K562 (cell line): ENCODE measurements at regions not wholly inside any gene's neighbourhood (a gene's known extent, or its start where the extent isn't known, plus 50 kb on each side); places are given as distances from the start of the nearest gene placed in this dataset.

ENCODE experiments used
- ATAC-seq: fragments of 200-7000 bp; cut with Tn5 transposase; 3 replicates; pipeline ENCODE4 v1.9.1; 2020; ENCODE audit warnings: moderate library complexity
- BruUV-seq: library from RNA; stranded (reverse); fragments of 400-500 nt; replicated peaks from 2 replicates; lab custom pipeline; 2021; lab: Mats Ljungman, UMichigan
- CTCF ChIA-PET: fragments of 300-600 bp; formaldehyde crosslinking; extraction: SDS; loops from one replicate; lab custom pipeline; 2021; ENCODE audit warnings: low intra/inter-chr PET ratio; lab: Yijun Ruan, JAX
- POLR2A ChIA-PET: fragments of 300-600, 350-650 bp; sonication (Branson Sonifier 250); formaldehyde crosslinking; extraction: SDS; loops from one replicate; lab custom pipeline; 2021; ENCODE audit warnings: antibody characterized with exemption, inconsistent platforms; lab: Yijun Ruan, JAX
- DNase-seq, 4 experiments: peaks; one replicate each; pipeline versions ENCODE4 v3.0.0 to v3.0.0-alpha.2; 2011 to 2018; ENCODE audit warnings: low spot score in 3 of 4, mixed read lengths in 3 of 4; ENCODE audit errors: extremely low read depth in 1 of 4
- FAIRE-seq: peaks from 2 replicates; lab custom pipeline; 2011; peaks lifted over from hg19 to GRCh38; lab: Jason Lieb, UNC
- H2AFZ ChIP-seq: 2 replicates; pipeline ENCODE4 v1.6.0; 2011; ENCODE audit warnings: low read depth, low read length, control low read depth, inconsistent platforms
- H3K27ac ChIP-seq: fragments of 200-600 bp; 3 replicates; pipeline ENCODE4 v1.8.0; 2011; ENCODE audit warnings: low read depth, mild to moderate bottlenecking, control low read depth, inconsistent platforms, low read length, moderate library complexity, mixed read lengths; ENCODE audit errors: extremely low read depth
- H3K27me3 ChIP-seq, 2 experiments: fragments of 300-600 bp in 1 of 2; 2 replicates in 1 of 2; 3 replicates in 1 of 2; pipeline versions ENCODE4 v1.6.0 to v1.8.0; 2011; ENCODE audit warnings: inconsistent platforms in 2 of 2, low read length in 2 of 2, mild to moderate bottlenecking in 1 of 2, mixed read lengths in 1 of 2, moderate library complexity in 1 of 2; ENCODE audit not compliant: control insufficient read depth in 2 of 2, insufficient read depth in 2 of 2
- H3K36me3 ChIP-seq: fragments of 300-600 bp; 3 replicates; pipeline ENCODE4 v1.8.0; 2011; ENCODE audit warnings: mild to moderate bottlenecking, low read length, inconsistent platforms; ENCODE audit not compliant: control insufficient read depth, insufficient read depth
- H3K4me1 ChIP-seq, 2 experiments: fragments of 200-600 bp in 1 of 2; replicated peaks in 1 of 2; 2 replicates in 1 of 2; 3 replicates in 1 of 2; pipeline versions ENCODE4 v1.5.1 to v1.8.0; 2011; ENCODE audit warnings: inconsistent platforms in 2 of 2, low read length in 2 of 2, mild to moderate bottlenecking in 1 of 2, mixed read lengths in 1 of 2, moderate library complexity in 1 of 2; ENCODE audit not compliant: control insufficient read depth in 2 of 2, insufficient read depth in 2 of 2
- H3K4me2 ChIP-seq: 2 replicates; pipeline ENCODE4 v1.6.1; 2011; ENCODE audit warnings: low read length, control low read depth, inconsistent platforms, mixed read lengths; ENCODE audit not compliant: insufficient read depth
- H3K4me3 ChIP-seq: fragments of 200-600 bp; sonication (generic), shearing (Covaris generic); 2 replicates; pipeline ENCODE4 v1.5.1; 2016; ENCODE audit warnings: control low read depth, inconsistent platforms
- H3K79me2 ChIP-seq: fragments of 200-600 bp; 3 replicates; pipeline ENCODE4 v1.8.0; 2011; ENCODE audit warnings: low read length, inconsistent platforms; ENCODE audit not compliant: control insufficient read depth, insufficient read depth
- H3K9ac ChIP-seq, 2 experiments: 2 replicates each; pipeline versions ENCODE4 v1.6.0 to v1.6.1; 2011; ENCODE audit warnings: low read depth in 2 of 2, low read length in 2 of 2, control low read depth in 1 of 2, inconsistent platforms in 1 of 2, mild to moderate bottlenecking in 1 of 2, mixed read lengths in 1 of 2; ENCODE audit not compliant: insufficient read depth in 1 of 2
- H3K9me1 ChIP-seq: one replicate; pipeline ENCODE4 v1.6.0; 2011; ENCODE audit warnings: inconsistent platforms, mild to moderate bottlenecking, low read length, moderate library complexity; ENCODE audit not compliant: control insufficient read depth, insufficient read depth
- H3K9me3 ChIP-seq: replicated peaks from 2 replicates; pipeline ENCODE4 v1.5.1; 2011; ENCODE audit warnings: low read depth, low read length, inconsistent platforms; ENCODE audit not compliant: control insufficient read depth, insufficient read depth
- H4K20me1 ChIP-seq: replicated peaks from 2 replicates; pipeline ENCODE4 v1.6.1; 2011; ENCODE audit warnings: low read length, inconsistent platforms, mixed read lengths; ENCODE audit not compliant: control insufficient read depth, insufficient read depth
- BMI1 ChIP-seq: fragments of 150-350 bp; IDR thresholded peaks from 2 replicates; pipeline ENCODE4 v1.6.1; 2014; ENCODE audit warnings: low read length
- CHD2 ChIP-seq: IDR thresholded peaks from 2 replicates; pipeline ENCODE4 v1.6.1; 2011; ENCODE audit warnings: low read depth, low read length
- CXXC5 ChIP-seq: fragments of 250-450 bp; sonication (Bioruptor Pico); IDR thresholded peaks from 2 replicates; pipeline ENCODE4 v1.8.0; 2022; ENCODE audit warnings: inconsistent platforms, mild to moderate bottlenecking, moderate library complexity
- E2F8 ChIP-seq: fragments of 450-650 bp; IDR thresholded peaks from 2 replicates; pipeline ENCODE4 v1.7.1; 2018; ENCODE audit warnings: mild to moderate bottlenecking, low read depth; ENCODE audit not compliant: partially characterized antibody
- IRF2 ChIP-seq: sonication (generic); formaldehyde crosslinking; IDR thresholded peaks from 2 replicates; pipeline ENCODE4 v1.8.1; 2022; ENCODE audit warnings: mild to moderate bottlenecking, missing genetic modification reagents
- KHSRP ChIP-seq: fragments of 450-650 bp; IDR thresholded peaks from 2 replicates; pipeline ENCODE4 v1.6.1; 2017
- NR1H2 ChIP-seq: sonication (generic); formaldehyde crosslinking; IDR thresholded peaks from 2 replicates; pipeline ENCODE4 v1.4.0; 2020; ENCODE audit warnings: mild to moderate bottlenecking, missing genetic modification reagents
- POLR2G ChIP-seq: fragments of 200-400 bp; formaldehyde crosslinking; IDR thresholded peaks from 2 replicates; pipeline ENCODE4 v1.6.1; 2017; ENCODE audit warnings: low read depth, mild to moderate bottlenecking, antibody characterized with exemption, low read length, moderate library complexity
- SAP30 ChIP-seq: fragments of 200-600 bp; sonication (generic); IDR thresholded peaks from 2 replicates; pipeline ENCODE4 v1.6.1; 2012; ENCODE audit warnings: borderline replicate concordance, low read depth, mild to moderate bottlenecking, moderate library complexity, low read length, control low read depth, inconsistent platforms; ENCODE audit not compliant: insufficient read depth, poor library complexity, severe bottlenecking
- STAT5A ChIP-seq: IDR thresholded peaks from 2 replicates; pipeline ENCODE4 v1.6.1; 2012; ENCODE audit warnings: low read length, inconsistent platforms, borderline replicate concordance
- ZBED1 ChIP-seq: IDR thresholded peaks from 2 replicates; pipeline ENCODE4 v1.6.1; 2014
- ZBTB7A ChIP-seq: IDR thresholded peaks from 2 replicates; pipeline ENCODE4 v1.6.1; 2011; ENCODE audit warnings: low read depth, mild to moderate bottlenecking, low read length, moderate library complexity, borderline replicate concordance; ENCODE audit not compliant: control insufficient read depth
- ZFX ChIP-seq: sonication (generic); formaldehyde crosslinking; IDR thresholded peaks from 2 replicates; pipeline ENCODE4 v1.8.0; 2022; ENCODE audit warnings: mild to moderate bottlenecking, missing genetic modification reagents, moderate library complexity
- ZNF134 ChIP-seq: fragments of 250-450 bp; sonication (Bioruptor Pico); conservative IDR thresholded peaks from 2 replicates; pipeline ENCODE4 v1.4.0; 2020
- WGBS: fragments of 100-300 bp; shearing (Covaris generic); methylation state at CpG from one replicate; pipeline ENCODE4 v1.1.6; 2016; ENCODE audit warnings: low coverage, mixed read lengths; ENCODE audit not compliant: insufficient coverage; ENCODE audit errors: missing lambda C conversion rate; 5-methylcytosine and 5-hydroxymethylcytosine counted together
- in situ Hi-C: fragments of 300-500 bp; cut with MboI; formaldehyde crosslinking; loops from 4 replicates; pipeline ENCODE4 v1.15.0; 2018; ENCODE audit warnings: inconsistent platforms, mixed read lengths
- intact Hi-C: fragments of 100-400 bp; cut with micrococcal nuclease; formaldehyde crosslinking; loops from 2 replicates; pipeline ENCODE4 v1.14.2; 2022

- TF ChIP-seq IRF2 (CRISPR knock-in tag): no peak
These were observed 72.5 kb upstream of the IGFBP3 start (continued) for GRCh38 chr7:45993621-45994020.

GRCh38 chr7:45992826-45993225, 71.8 kb upstream of the IGFBP3 start:
- ATAC-seq: no peak
- Histone ChIP-seq H3K4me2 (no peak overlapping the region), H3K4me3 (no peak overlapping the region), H3K36me3 (no peaks in the 10 kb centered on the region), H3K79me2 (no peaks in the 10 kb centered on the region), H3K9ac (no peak overlapping the region), H3K4me1 (no peaks in the 10 kb centered on the region), H4K20me1 (no peaks in the 10 kb centered on the region; the same call in 1 of the 2 replicates), H2AFZ (no peak overlapping the region), H3K27me3 (no peaks in the 10 kb centered on the region), H3K27ac (no peak overlapping the region), H3K9me1 (no peaks in the 10 kb centered on the region), H3K9me3 (no peaks in the 10 kb centered on the region)
- no peak for FAIRE-seq
- POLR2A ChIA-PET: no interaction called here
- intact Hi-C loops: no loop called here
- no peak for DNase-seq
- WGBS: 1% methylated on average over 4 of the region's 4 CpGs
- BruUV-seq: no TSS peak
- TF ChIP-seq STAT5A (no peak), ZNF134 (CRISPR knock-in tag) (no peak), ZBED1 (no peak), ZFX (no peak), ZBTB7A (no peak)
- in situ Hi-C loops: no loop called here
- CTCF ChIA-PET: no interaction called here

- no peaks in the 10 kb centered on the region for H3K36me3 ChIP-seq
- POLR2A ChIA-PET: no interaction called here
- in situ Hi-C loops: no loop called here
- no peaks in the 10 kb centered on the region for H3K9me3 ChIP-seq
- no peak overlapping the region for H3K4me3 ChIP-seq
- H3K27me3 ChIP-seq: no peaks in the 10 kb centered on the region
- FAIRE-seq: no peak
- H3K79me2 ChIP-seq: no peaks in the 10 kb centered on the region
- CTCF ChIA-PET: no interaction called here
- no peak overlapping the region for H2AFZ ChIP-seq
- DNase-seq: no peak
- no peaks in the 10 kb centered on the region for H3K9me1 ChIP-seq
- no peaks in the 10 kb centered on the region for H3K4me1 ChIP-seq
- BruUV-seq: no TSS peak
- no peaks in the 10 kb centered on the region; the same call in 1 of the 2 replicates for H4K20me1 ChIP-seq
- WGBS: 0% methylated on average over 2 of the region's 3 CpGs
- no peak overlapping the region for H3K9ac ChIP-seq
- no peak for ATAC-seq
- intact Hi-C loops: no loop called here
- H3K27ac ChIP-seq: no peak overlapping the region
- H3K4me2 ChIP-seq: no peak overlapping the region
- TF ChIP-seq KHSRP: no peak
- TF ChIP-seq CXXC5 (CRISPR knock-in tag): no peak
- no peak for TF ChIP-seq E2F8
- TF ChIP-seq NR1H2: no peak
- no peak for TF ChIP-seq BMI1
- no peak for TF ChIP-seq CHD2
- no peak for TF ChIP-seq SAP30
- no peak for TF ChIP-seq POLR2G
These were observed 69.2 kb upstream of the IGFBP3 start for GRCh38 chr7:45990276-45990675.
